ENCODE measurements at regions not wholly inside any gene's neighbourhood (a gene's known extent, or its start where the extent isn't known, plus 50 kb on each side); places are given as distances from the start of the nearest gene placed in this dataset.

- TF ChIP-seq CTCF (IDR thresholded peaks at IDR 0.05; ENCODE audit: insufficient read depth, low read depth, low read length) = no peak
- no peak overlapping the region for H3K4me3 ChIP-seq (ENCODE audit: low read depth, low read length)
- DNase-seq (ENCODE audit: low read depth) = no peak
Measured at GRCh38 chr10:132130286-132131265, 56.2 kb upstream of the DPYSL4 start.

- no peak for TF ChIP-seq CTCF (IDR thresholded peaks at IDR 0.05; ENCODE audit: insufficient read depth, low read depth, low read length)
- DNase-seq (ENCODE audit: low read depth) = no peak
- no peak overlapping the region for H3K4me3 ChIP-seq (ENCODE audit: low read depth, low read length)
Measured at GRCh38 chr10:132131581-132132420, 54.9 kb upstream of the DPYSL4 start.

GRCh38 chr10:132132421-132132841 lies 54.3 kb upstream of the DPYSL4 start:
- no peak for TF ChIP-seq CTCF (IDR thresholded peaks at IDR 0.05; ENCODE audit: insufficient read depth, low read depth, low read length)
- no peak overlapping the region for H3K4me3 ChIP-seq (ENCODE audit: low read depth, low read length)
- DNase-seq (ENCODE audit: low read depth) = no peak

GRCh38 chr10:132133005-132133404 lies 53.7 kb upstream of the DPYSL4 start:
- no peak overlapping the region for H3K4me3 ChIP-seq (ENCODE audit: low read depth, low read length)

GRCh38 chr10:132133449-132134240 lies 53.1 kb upstream of the DPYSL4 start:
- DNase-seq (ENCODE audit: low read depth) = no peak
- no peak overlapping the region for H3K4me3 ChIP-seq (ENCODE audit: low read depth, low read length)
- TF ChIP-seq CTCF (IDR thresholded peaks at IDR 0.05; ENCODE audit: insufficient read depth, low read depth, low read length) = no peak

More at GRCh38 chr10:132133005-132133404, 53.7 kb upstream of the DPYSL4 start:
- no peak for TF ChIP-seq CTCF (IDR thresholded peaks at IDR 0.05; ENCODE audit: insufficient read depth, low read depth, low read length)
- no peak for DNase-seq (ENCODE audit: low read depth)
